GM12878 (cell line): ENCODE measurements at regions not wholly inside any gene's neighbourhood (a gene's known extent, or its start where the extent isn't known, plus 50 kb on each side); places are given as distances from the start of the nearest gene placed in this dataset.

Source experiments
- ATAC-seq: fragments of 200-7000 bp; cut with Tn5 transposase; 3 replicates; pipeline ENCODE4 v1.9.1; 2020; ENCODE audit warnings: mild to moderate bottlenecking, moderate library complexity
- BruUV-seq: library from RNA; stranded (reverse); fragments of 400-500 nt; replicated peaks from 2 replicates; lab custom pipeline; 2021; lab: Mats Ljungman, UMichigan
- CTCF ChIA-PET: fragments of 300-600 bp; sonication (Branson Sonifier 250); formaldehyde crosslinking; extraction: SDS; loops from one replicate; lab custom pipeline; 2021; ENCODE audit warnings: inconsistent platforms; lab: Yijun Ruan, JAX
- POLR2A ChIA-PET: fragments of 350-600 bp; formaldehyde crosslinking; extraction: SDS; loops from one replicate; lab custom pipeline; 2021; ENCODE audit warnings: inconsistent platforms; lab: Charles Lee
- RAD21 ChIA-PET: fragments of 300-600 bp; sonication (Branson Sonifier 250); formaldehyde crosslinking; loops from one replicate; lab custom pipeline; 2023; ENCODE audit warnings: antibody characterized with exemption; ENCODE audit not compliant: unreplicated experiment; lab: Charles Lee
- SMC1A ChIA-PET: fragments of 300-600 bp; sonication (Branson Sonifier 250); formaldehyde crosslinking; loops from one replicate; lab custom pipeline; 2023; ENCODE audit not compliant: unreplicated experiment, uncharacterized antibody; lab: Charles Lee
- DNase-seq: peaks from one replicate; pipeline ENCODE4 v3.0.0-alpha.2; 2011; ENCODE audit warnings: low read depth, low spot score
- FAIRE-seq: peaks from 3 replicates; lab custom pipeline; 2011; peaks lifted over from hg19 to GRCh38; lab: Jason Lieb, UNC
- H2AFZ ChIP-seq: 2 replicates; pipeline ENCODE4 v1.6.0; 2011; ENCODE audit warnings: low read depth, low read length, control low read depth; ENCODE audit not compliant: control insufficient read depth
- H3K27ac ChIP-seq: 2 replicates; pipeline ENCODE4 v1.5.1; 2011; ENCODE audit warnings: control low read depth; ENCODE audit not compliant: control insufficient read depth, insufficient read depth
- H3K27me3 ChIP-seq, 2 experiments: replicated peaks in 1 of 2; 2 replicates each; pipeline versions ENCODE4 v1.6.0 to v1.6.1; 2011; ENCODE audit warnings: low read length in 1 of 2; ENCODE audit not compliant: control insufficient read depth in 2 of 2, insufficient read depth in 2 of 2
- H3K36me3 ChIP-seq, 2 experiments: 2 replicates each; pipeline ENCODE4 v1.5.1; 2011; ENCODE audit warnings: low read length in 1 of 2; ENCODE audit not compliant: control insufficient read depth in 2 of 2, insufficient read depth in 2 of 2
- H3K4me1 ChIP-seq: 2 replicates; pipeline ENCODE4 v1.6.1; 2011; ENCODE audit warnings: mild to moderate bottlenecking, low read length, moderate library complexity, mixed read lengths; ENCODE audit not compliant: control insufficient read depth, insufficient read depth
- H3K4me2 ChIP-seq: 2 replicates; pipeline ENCODE4 v1.6.0; 2011; ENCODE audit warnings: control low read depth; ENCODE audit not compliant: control insufficient read depth, insufficient read depth
- H3K4me3 ChIP-seq: fragments of 200-600 bp; sonication (generic); 2 replicates; pipeline ENCODE4 v1.5.1; 2016
- H3K79me2 ChIP-seq: 2 replicates; pipeline ENCODE4 v1.6.0; 2011; ENCODE audit warnings: low read length; ENCODE audit not compliant: control insufficient read depth, insufficient read depth
- H3K9ac ChIP-seq: 2 replicates; pipeline ENCODE4 v1.8.0; 2011; ENCODE audit warnings: low read length, control low read depth, mixed read lengths; ENCODE audit not compliant: control insufficient read depth, insufficient read depth
- H3K9me3 ChIP-seq: replicated peaks from 3 replicates; pipeline ENCODE4 v1.5.1; 2011; ENCODE audit warnings: mild to moderate bottlenecking, low read length; ENCODE audit not compliant: control insufficient read depth, insufficient read depth
- H4K20me1 ChIP-seq: 2 replicates; pipeline ENCODE4 v1.6.0; 2011; ENCODE audit not compliant: control insufficient read depth, insufficient read depth
- NFYA ChIP-seq: IDR thresholded peaks from 2 replicates; pipeline ENCODE4 v1.6.1; 2011; ENCODE audit warnings: low read depth, mild to moderate bottlenecking, low read length, improper control_type of control experiment, borderline replicate concordance
- NRF1 ChIP-seq: conservative IDR thresholded peaks from 2 replicates; pipeline ENCODE4 v1.6.1; 2011; ENCODE audit warnings: mild to moderate bottlenecking, low read depth, low read length, improper control_type of control experiment
- PBX3 ChIP-seq: IDR thresholded peaks from 2 replicates; pipeline ENCODE4 v1.6.1; 2011; ENCODE audit warnings: mild to moderate bottlenecking, low read depth, low read length, moderate library complexity; ENCODE audit not compliant: insufficient replicate concordance
- RFX5 ChIP-seq: IDR thresholded peaks from 2 replicates; pipeline ENCODE4 v1.6.1; 2011; ENCODE audit warnings: low read depth, low read length, improper control_type of control experiment
- SIX5 ChIP-seq: IDR thresholded peaks from 2 replicates; pipeline ENCODE4 v1.6.1; 2011; ENCODE audit warnings: mild to moderate bottlenecking, low read depth, low read length, moderate library complexity; ENCODE audit not compliant: severe bottlenecking
- TCF12 ChIP-seq: IDR thresholded peaks from 2 replicates; pipeline ENCODE4 v1.6.1; 2011; ENCODE audit warnings: low read depth, mild to moderate bottlenecking, low read length
- TCF7 ChIP-seq: IDR thresholded peaks from 2 replicates; pipeline ENCODE4 v1.6.1; 2014; ENCODE audit warnings: antibody characterized with exemption, borderline replicate concordance
- USF2 ChIP-seq: IDR thresholded peaks from 2 replicates; pipeline ENCODE4 v1.6.1; 2011; ENCODE audit warnings: low read depth, low read length, improper control_type of control experiment, borderline replicate concordance
- ZBTB33 ChIP-seq: fragments of 450-650 bp; IDR thresholded peaks from 2 replicates; pipeline ENCODE4 v1.6.1; 2017; ENCODE audit warnings: mild to moderate bottlenecking
- WGBS: methylation state at CpG from one replicate; pipeline ENCODE4 v1.1.6; 2016; ENCODE audit warnings: low lambda C conversion rate; ENCODE audit not compliant: insufficient replicate concordance, insufficient coverage; ENCODE audit errors: missing lambda C conversion rate; 5-methylcytosine and 5-hydroxymethylcytosine counted together
- in situ Hi-C: fragments of 300-500 bp; cut with MboI; formaldehyde crosslinking; loops from 9 replicates; pipeline ENCODE4 v1.14.3; 2018; ENCODE audit warnings: mixed read lengths
- intact Hi-C: fragments of 100-400 bp; cut with micrococcal nuclease; formaldehyde crosslinking; loops from one replicate; pipeline ENCODE4 v1.14.2; 2022; ENCODE audit not compliant: unreplicated experiment

GRCh38 chr22:47872761-47873535 is 1110.5 kb downstream of the TBC1D22A start:
- in situ Hi-C loops = no loop called here
- WGBS = 80% methylated on average over 19 of the region's 19 CpGs
- Histone ChIP-seq H3K9ac (no peak overlapping the region), H3K79me2 (no peaks in the 10 kb centered on the region), H3K4me3 (no peak overlapping the region), H3K9me3 (no peaks in the 10 kb centered on the region; the same call in 2 of the 3 replicates), H3K27ac (no peak overlapping the region), H3K4me1 (no peaks in the 10 kb centered on the region), H3K4me2 (no peak overlapping the region), H2AFZ (no peak overlapping the region), H3K27me3 (no peaks in the 10 kb centered on the region), H4K20me1 (no peaks in the 10 kb centered on the region), H3K36me3 (no peaks in the 10 kb centered on the region)
- ChIA-PET RAD21 (no interaction called here), CTCF (interaction anchor here (0.7 kb wide), 1 partner anchor 510 kb away, joined by 3 read pairs; no protein-coding TSS in a partner anchor), SMC1A (interaction anchor here (0.6 kb wide), 1 partner anchor 19 kb away, joined by 3 read pairs; no protein-coding TSS in a partner anchor), POLR2A (no interaction called here)
- DNase-seq (no peak), ATAC-seq (no peak), FAIRE-seq (no peak)
- no TSS peak for BruUV-seq
- intact Hi-C loops = no loop called here
- TF ChIP-seq RFX5 = no peak
- TF ChIP-seq NFYA = no peak
- no peak for TF ChIP-seq ZBTB33
- no peak for TF ChIP-seq TCF7
- TF ChIP-seq USF2 = no peak
- TF ChIP-seq NRF1 = no peak
- no peak for TF ChIP-seq SIX5
- TF ChIP-seq PBX3 = no peak
- no peak for TF ChIP-seq TCF12
